ENCODE measurements at regions not wholly inside any gene's neighbourhood (a gene's known extent, or its start where the extent isn't known, plus 50 kb on each side); places are given as distances from the start of the nearest gene placed in this dataset.

- no peak for DNase-seq
Measured at GRCh38 chr6:14031516-14031915, 86.1 kb upstream of the CD83 start.

- DNase-seq = peak in 1 of 2 donors; percentile 14
Measured at GRCh38 chr6:14035071-14035847, 82.3 kb upstream of the CD83 start.

GRCh38 chr6:14035874-14036273 lies 81.7 kb upstream of the CD83 start:
- no peak for DNase-seq

- DNase-seq = no peak
Measured at GRCh38 chr6:14036911-14037310, 80.7 kb upstream of the CD83 start.

GRCh38 chr6:14037402-14038277 lies 79.9 kb upstream of the CD83 start:
- DNase-seq = no peak

GRCh38 chr6:14038467-14039437 lies 78.8 kb upstream of the CD83 start:
- DNase-seq = no peak

GRCh38 chr6:14040042-14040441 lies 77.5 kb upstream of the CD83 start:
- no peak for DNase-seq

GRCh38 chr6:14046476-14047068 lies 71.0 kb upstream of the CD83 start:
- DNase-seq = no peak

- DNase-seq = no peak
Measured at GRCh38 chr6:14047151-14047740, 70.3 kb upstream of the CD83 start.

- DNase-seq = no peak
Measured at GRCh38 chr6:14048837-14049236, 68.7 kb upstream of the CD83 start.

- DNase-seq = no peak
Measured at GRCh38 chr6:14051355-14051754, 66.2 kb upstream of the CD83 start.

- no peak for DNase-seq
Measured at GRCh38 chr6:14053811-14054210, 63.8 kb upstream of the CD83 start.

- no peak for DNase-seq
Measured at GRCh38 chr6:14055541-14055940, 62.0 kb upstream of the CD83 start.

GRCh38 chr6:14058029-14058695 lies 59.4 kb upstream of the CD83 start:
- DNase-seq = no peak

- DNase-seq = no peak
Measured at GRCh38 chr6:14058735-14059134, 58.8 kb upstream of the CD83 start.

GRCh38 chr6:14059791-14060436 lies 57.7 kb upstream of the CD83 start:
- no peak for DNase-seq

GRCh38 chr6:14060971-14061370 lies 56.6 kb upstream of the CD83 start:
- no peak for DNase-seq

GRCh38 chr6:14061643-14062042 lies 55.9 kb upstream of the CD83 start:
- no peak for DNase-seq

- DNase-seq = no peak
Measured at GRCh38 chr6:14062345-14063029, 55.1 kb upstream of the CD83 start.
